SK-N-SH (cell line): ENCODE measurements at regions not wholly inside any gene's neighbourhood (a gene's known extent, or its start where the extent isn't known, plus 50 kb on each side); places are given as distances from the start of the nearest gene placed in this dataset.

Experiments
- CTCF ChIA-PET: fragments of 300-600, 350-600 bp; formaldehyde crosslinking; extraction: SDS; loops from one replicate; lab custom pipeline; 2021; lab: Yijun Ruan, JAX
- POLR2A ChIA-PET: fragments of 350-600 bp; sonication (Branson Sonifier 250); formaldehyde crosslinking; extraction: SDS; loops from one replicate; lab custom pipeline; 2020; ENCODE audit warnings: antibody characterized with exemption, inconsistent platforms; lab: Yijun Ruan, JAX
- DNase-seq: peaks from one replicate; pipeline ENCODE4 v3.0.0; 2012
- H2AFZ ChIP-seq: fragments of 200-600 bp; sonication (generic); 2 replicates; pipeline ENCODE4 v1.8.1; 2016; ENCODE audit warnings: antibody characterized with exemption, mild to moderate bottlenecking, low read depth
- H3F3A ChIP-seq: fragments of 200-600 bp; sonication (generic); replicated peaks from 2 replicates; pipeline ENCODE3; 2016; ENCODE audit warnings: antibody characterized with exemption, mild to moderate bottlenecking; ENCODE audit not compliant: insufficient read depth
- H3K27ac ChIP-seq, 2 experiments: fragments of 200-500 bp in 1 of 2; fragments of 200-600 bp in 1 of 2; sonication (Bioruptor generic) in 1 of 2; sonication (generic), shearing (Covaris generic) in 1 of 2; 2 replicates each; pipeline versions ENCODE4 v1.5.1 to v1.6.1; 2014 to 2016; ENCODE audit warnings: low read depth in 2 of 2, inconsistent platforms in 1 of 2, low read length in 1 of 2, mild to moderate bottlenecking in 1 of 2, mixed read lengths in 1 of 2
- H3K27me3 ChIP-seq: fragments of 200-600 bp; sonication (generic), shearing (Covaris generic); 2 replicates; pipeline ENCODE4 v1.6.1; 2016; ENCODE audit warnings: mixed run types; ENCODE audit not compliant: insufficient read depth
- H3K36me3 ChIP-seq, 2 experiments: fragments of 200-500 bp in 1 of 2; fragments of 200-600 bp in 1 of 2; sonication (Bioruptor generic) in 1 of 2; sonication (generic) in 1 of 2; replicated peaks in 1 of 2; 2 replicates each; pipeline versions ENCODE3 to v1.5.1; 2014 to 2016; ENCODE audit warnings: low read length in 1 of 2, mild to moderate bottlenecking in 1 of 2; ENCODE audit not compliant: insufficient read depth in 2 of 2, control insufficient read depth in 1 of 2
- H3K4me1 ChIP-seq, 2 experiments: fragments of 200-500 bp in 1 of 2; fragments of 200-600 bp in 1 of 2; sonication (Bioruptor generic) in 1 of 2; sonication (generic), shearing (Covaris generic) in 1 of 2; 2 replicates each; pipeline versions ENCODE4 v1.5.1 to v1.6.1; 2014 to 2016; ENCODE audit warnings: low read depth in 1 of 2, low read length in 1 of 2, mixed run types in 1 of 2; ENCODE audit not compliant: insufficient read depth in 2 of 2, control insufficient read depth in 1 of 2
- H3K4me2 ChIP-seq: fragments of 200-600 bp; sonication (generic), shearing (Covaris generic); 2 replicates; pipeline ENCODE4 v1.6.1; 2017; ENCODE audit warnings: mixed run types
- H3K4me3 ChIP-seq, 2 experiments: fragments of 200-500 bp in 1 of 2; fragments of 200-600 bp in 1 of 2; sonication (Bioruptor generic) in 1 of 2; sonication (generic), shearing (Covaris generic) in 1 of 2; 2 replicates each; pipeline versions ENCODE4 v1.5.1 to v1.8.1; 2014 to 2016; ENCODE audit warnings: low read depth in 2 of 2, inconsistent platforms in 1 of 2, low read length in 1 of 2, mild to moderate bottlenecking in 1 of 2, mixed read lengths in 1 of 2, moderate library complexity in 1 of 2
- H3K79me2 ChIP-seq: fragments of 200-600 bp; sonication (generic); 2 replicates; pipeline ENCODE4 v1.8.1; 2017; ENCODE audit warnings: mild to moderate bottlenecking; ENCODE audit not compliant: insufficient read depth
- H3K9ac ChIP-seq: fragments of 200-600 bp; sonication (generic); 2 replicates; pipeline ENCODE4 v1.6.1; 2017; ENCODE audit warnings: mixed run types
- H3K9me2 ChIP-seq: fragments of 200-600 bp; sonication (generic); 2 replicates; pipeline ENCODE4 v1.6.1; 2017; ENCODE audit warnings: mixed run types
- H3K9me3 ChIP-seq: fragments of 200-600 bp; sonication (generic); 2 replicates; pipeline ENCODE4 v1.6.1; 2017; ENCODE audit warnings: mixed run types, mild to moderate bottlenecking, moderate library complexity
- H4K20me1 ChIP-seq: fragments of 200-600 bp; sonication (generic); 2 replicates; pipeline ENCODE4 v1.6.1; 2017; ENCODE audit warnings: mild to moderate bottlenecking, mixed run types; ENCODE audit not compliant: insufficient read depth
- CHD2 ChIP-seq: fragments of 150-350 bp; IDR thresholded peaks from 2 replicates; pipeline ENCODE4 v1.6.1; 2018; ENCODE audit warnings: low read length; ENCODE audit not compliant: partially characterized antibody
- ELF1 ChIP-seq: IDR thresholded peaks from 2 replicates; pipeline ENCODE4 v1.4.0; 2012
- EP300 ChIP-seq, 2 experiments: IDR thresholded peaks; 2 replicates each; pipeline versions ENCODE4 v1.4.0 to v1.6.1; 2012; ENCODE audit warnings: borderline replicate concordance in 1 of 2, low read depth in 1 of 2, low read length in 1 of 2
- FOXJ3 ChIP-seq: sonication (generic); formaldehyde crosslinking; IDR thresholded peaks from 2 replicates; pipeline ENCODE4 v1.5.1; 2020; ENCODE audit warnings: mild to moderate bottlenecking, missing genetic modification reagents
- MEF2A ChIP-seq: IDR thresholded peaks from 2 replicates; pipeline ENCODE4 v1.4.0; 2012; ENCODE audit warnings: low read depth, borderline replicate concordance
- NRF1 ChIP-seq: IDR thresholded peaks from 2 replicates; pipeline ENCODE4 v1.6.1; 2012; ENCODE audit warnings: low read depth, mild to moderate bottlenecking, low read length
- RCOR1 ChIP-seq: fragments of 150-350 bp; IDR thresholded peaks from 2 replicates; pipeline ENCODE4 v1.6.1; 2017; ENCODE audit warnings: antibody characterized with exemption, low read length
- RFX5 ChIP-seq: IDR thresholded peaks from 2 replicates; pipeline ENCODE4 v1.6.1; 2012; ENCODE audit warnings: mild to moderate bottlenecking, improper control_type of control experiment, low read length
- SMC3 ChIP-seq: IDR thresholded peaks from 2 replicates; pipeline ENCODE4 v1.6.1; 2012; ENCODE audit warnings: low read depth, low read length, improper control_type of control experiment
- TAF1 ChIP-seq: IDR thresholded peaks from 2 replicates; pipeline ENCODE4 v1.6.1; 2012; ENCODE audit warnings: low read depth, mild to moderate bottlenecking, low read length, moderate library complexity, borderline replicate concordance
- TEAD4 ChIP-seq: IDR thresholded peaks from 2 replicates; pipeline ENCODE4 v1.4.0; 2012; ENCODE audit warnings: mild to moderate bottlenecking, borderline replicate concordance; ENCODE audit not compliant: insufficient read depth
- YY1 ChIP-seq: IDR thresholded peaks from 2 replicates; pipeline ENCODE4 v1.4.0; 2012; ENCODE audit warnings: low read depth, mild to moderate bottlenecking
- WGBS: methylation state at CpG from one replicate; pipeline ENCODE4 v1.1.6; 2017; ENCODE audit warnings: low lambda C conversion rate; 5-methylcytosine and 5-hydroxymethylcytosine counted together
- TF ChIP-seq, protein P1 (sequence below): IDR thresholded peaks from 2 replicates; pipeline ENCODE4 v1.4.0; 2012; ENCODE audit warnings: low read depth, borderline replicate concordance
- TF ChIP-seq, protein P2 (sequence below): fragments of 150-350 bp; IDR thresholded peaks from 2 replicates; pipeline ENCODE4 v1.6.1; 2016; ENCODE audit warnings: mild to moderate bottlenecking, low read depth, low read length
- TF ChIP-seq, protein P3 (sequence below): fragments of 200-600 bp; sonication (generic); IDR thresholded peaks from 2 replicates; pipeline ENCODE4 v1.6.1; 2017; ENCODE audit warnings: antibody characterized with exemption, mild to moderate bottlenecking, moderate library complexity
- TF ChIP-seq, protein P4 (sequence below): IDR thresholded peaks from 2 replicates; pipeline ENCODE4 v1.4.0; 2012; ENCODE audit warnings: low read depth
- TF ChIP-seq, protein P5 (sequence below): IDR thresholded peaks from 2 replicates; pipeline ENCODE4 v1.6.1; 2012; ENCODE audit warnings: mild to moderate bottlenecking, low read depth, low read length, moderate library complexity
- TF ChIP-seq, protein P6 (sequence below): IDR thresholded peaks from 2 replicates; pipeline ENCODE4; 2012

- Histone ChIP-seq H2AFZ (no peak overlapping the region), H3K4me3 (no peak overlapping the region), H3K79me2 (no peaks in the 10 kb centered on the region), H3K27me3 (no peaks in the 10 kb centered on the region), H4K20me1 (no peaks in the 10 kb centered on the region), H3K9me3 (no peaks in the 10 kb centered on the region), H3F3A (no peaks in the 10 kb centered on the region), H3K36me3 (no peaks in the 10 kb centered on the region), H3K27ac (no peak overlapping the region), H3K4me1 (no peaks in the 10 kb centered on the region), H3K9me2 (no peaks in the 10 kb centered on the region), H3K9ac (no peak overlapping the region), H3K4me2 (no peak overlapping the region)
- 10% methylated on average over 4 of the region's 4 CpGs for WGBS
- TF ChIP-seq RCOR1 (no peak), NRF1 (no peak), FOXJ3 (CRISPR knock-in tag) (no peak), RFX5 (no peak), TAF1 (no peak), ELF1 (no peak), SMC3 (no peak), CHD2 (no peak), TEAD4 (no peak), EP300 (IDR thresholded peaks at IDR 0.05; ENCODE audit: borderline replicate concordance in 1 of 2, low read depth in 1 of 2, low read length in 1 of 2) (no peak), MEF2A (no peak), YY1 (no peak)
- TF ChIP-seq, protein P1, sequence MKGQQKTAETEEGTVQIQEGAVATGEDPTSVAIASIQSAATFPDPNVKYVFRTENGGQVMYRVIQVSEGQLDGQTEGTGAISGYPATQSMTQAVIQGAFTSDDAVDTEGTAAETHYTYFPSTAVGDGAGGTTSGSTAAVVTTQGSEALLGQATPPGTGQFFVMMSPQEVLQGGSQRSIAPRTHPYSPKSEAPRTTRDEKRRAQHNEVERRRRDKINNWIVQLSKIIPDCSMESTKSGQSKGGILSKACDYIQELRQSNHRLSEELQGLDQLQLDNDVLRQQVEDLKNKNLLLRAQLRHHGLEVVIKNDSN: no peak
- TF ChIP-seq, protein P2, sequence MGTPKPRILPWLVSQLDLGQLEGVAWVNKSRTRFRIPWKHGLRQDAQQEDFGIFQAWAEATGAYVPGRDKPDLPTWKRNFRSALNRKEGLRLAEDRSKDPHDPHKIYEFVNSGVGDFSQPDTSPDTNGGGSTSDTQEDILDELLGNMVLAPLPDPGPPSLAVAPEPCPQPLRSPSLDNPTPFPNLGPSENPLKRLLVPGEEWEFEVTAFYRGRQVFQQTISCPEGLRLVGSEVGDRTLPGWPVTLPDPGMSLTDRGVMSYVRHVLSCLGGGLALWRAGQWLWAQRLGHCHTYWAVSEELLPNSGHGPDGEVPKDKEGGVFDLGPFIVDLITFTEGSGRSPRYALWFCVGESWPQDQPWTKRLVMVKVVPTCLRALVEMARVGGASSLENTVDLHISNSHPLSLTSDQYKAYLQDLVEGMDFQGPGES: no peak
- TF ChIP-seq, protein P3, sequence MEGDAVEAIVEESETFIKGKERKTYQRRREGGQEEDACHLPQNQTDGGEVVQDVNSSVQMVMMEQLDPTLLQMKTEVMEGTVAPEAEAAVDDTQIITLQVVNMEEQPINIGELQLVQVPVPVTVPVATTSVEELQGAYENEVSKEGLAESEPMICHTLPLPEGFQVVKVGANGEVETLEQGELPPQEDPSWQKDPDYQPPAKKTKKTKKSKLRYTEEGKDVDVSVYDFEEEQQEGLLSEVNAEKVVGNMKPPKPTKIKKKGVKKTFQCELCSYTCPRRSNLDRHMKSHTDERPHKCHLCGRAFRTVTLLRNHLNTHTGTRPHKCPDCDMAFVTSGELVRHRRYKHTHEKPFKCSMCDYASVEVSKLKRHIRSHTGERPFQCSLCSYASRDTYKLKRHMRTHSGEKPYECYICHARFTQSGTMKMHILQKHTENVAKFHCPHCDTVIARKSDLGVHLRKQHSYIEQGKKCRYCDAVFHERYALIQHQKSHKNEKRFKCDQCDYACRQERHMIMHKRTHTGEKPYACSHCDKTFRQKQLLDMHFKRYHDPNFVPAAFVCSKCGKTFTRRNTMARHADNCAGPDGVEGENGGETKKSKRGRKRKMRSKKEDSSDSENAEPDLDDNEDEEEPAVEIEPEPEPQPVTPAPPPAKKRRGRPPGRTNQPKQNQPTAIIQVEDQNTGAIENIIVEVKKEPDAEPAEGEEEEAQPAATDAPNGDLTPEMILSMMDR: no peak
- TF ChIP-seq, protein P4, sequence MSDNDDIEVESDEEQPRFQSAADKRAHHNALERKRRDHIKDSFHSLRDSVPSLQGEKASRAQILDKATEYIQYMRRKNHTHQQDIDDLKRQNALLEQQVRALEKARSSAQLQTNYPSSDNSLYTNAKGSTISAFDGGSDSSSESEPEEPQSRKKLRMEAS: no peak
- TF ChIP-seq, protein P5, sequence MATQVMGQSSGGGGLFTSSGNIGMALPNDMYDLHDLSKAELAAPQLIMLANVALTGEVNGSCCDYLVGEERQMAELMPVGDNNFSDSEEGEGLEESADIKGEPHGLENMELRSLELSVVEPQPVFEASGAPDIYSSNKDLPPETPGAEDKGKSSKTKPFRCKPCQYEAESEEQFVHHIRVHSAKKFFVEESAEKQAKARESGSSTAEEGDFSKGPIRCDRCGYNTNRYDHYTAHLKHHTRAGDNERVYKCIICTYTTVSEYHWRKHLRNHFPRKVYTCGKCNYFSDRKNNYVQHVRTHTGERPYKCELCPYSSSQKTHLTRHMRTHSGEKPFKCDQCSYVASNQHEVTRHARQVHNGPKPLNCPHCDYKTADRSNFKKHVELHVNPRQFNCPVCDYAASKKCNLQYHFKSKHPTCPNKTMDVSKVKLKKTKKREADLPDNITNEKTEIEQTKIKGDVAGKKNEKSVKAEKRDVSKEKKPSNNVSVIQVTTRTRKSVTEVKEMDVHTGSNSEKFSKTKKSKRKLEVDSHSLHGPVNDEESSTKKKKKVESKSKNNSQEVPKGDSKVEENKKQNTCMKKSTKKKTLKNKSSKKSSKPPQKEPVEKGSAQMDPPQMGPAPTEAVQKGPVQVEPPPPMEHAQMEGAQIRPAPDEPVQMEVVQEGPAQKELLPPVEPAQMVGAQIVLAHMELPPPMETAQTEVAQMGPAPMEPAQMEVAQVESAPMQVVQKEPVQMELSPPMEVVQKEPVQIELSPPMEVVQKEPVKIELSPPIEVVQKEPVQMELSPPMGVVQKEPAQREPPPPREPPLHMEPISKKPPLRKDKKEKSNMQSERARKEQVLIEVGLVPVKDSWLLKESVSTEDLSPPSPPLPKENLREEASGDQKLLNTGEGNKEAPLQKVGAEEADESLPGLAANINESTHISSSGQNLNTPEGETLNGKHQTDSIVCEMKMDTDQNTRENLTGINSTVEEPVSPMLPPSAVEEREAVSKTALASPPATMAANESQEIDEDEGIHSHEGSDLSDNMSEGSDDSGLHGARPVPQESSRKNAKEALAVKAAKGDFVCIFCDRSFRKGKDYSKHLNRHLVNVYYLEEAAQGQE: no peak
- TF ChIP-seq, protein P6, sequence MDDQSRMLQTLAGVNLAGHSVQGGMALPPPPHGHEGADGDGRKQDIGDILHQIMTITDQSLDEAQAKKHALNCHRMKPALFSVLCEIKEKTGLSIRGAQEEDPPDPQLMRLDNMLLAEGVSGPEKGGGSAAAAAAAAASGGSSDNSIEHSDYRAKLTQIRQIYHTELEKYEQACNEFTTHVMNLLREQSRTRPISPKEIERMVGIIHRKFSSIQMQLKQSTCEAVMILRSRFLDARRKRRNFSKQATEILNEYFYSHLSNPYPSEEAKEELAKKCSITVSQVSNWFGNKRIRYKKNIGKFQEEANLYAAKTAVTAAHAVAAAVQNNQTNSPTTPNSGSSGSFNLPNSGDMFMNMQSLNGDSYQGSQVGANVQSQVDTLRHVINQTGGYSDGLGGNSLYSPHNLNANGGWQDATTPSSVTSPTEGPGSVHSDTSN: no peak
- ChIA-PET CTCF (no interaction called here), POLR2A (no interaction called here)
- DNase-seq: no peak
These were observed 81.8 kb upstream of the CTTNBP2 start for GRCh38 chr7:117955046-117955445.
